PC-9 (cell line): ENCODE measurements at regions not wholly inside any gene's neighbourhood (a gene's known extent, or its start where the extent isn't known, plus 50 kb on each side); places are given as distances from the start of the nearest gene placed in this dataset.

ENCODE experiments used
- BruUV-seq: library from RNA; stranded (reverse); fragments of 400-500 nt; replicated peaks from 2 replicates; lab custom pipeline; 2021; lab: Mats Ljungman, UMichigan
- CTCF ChIA-PET: fragments of 300-600 bp; sonication (Branson Sonifier 250); formaldehyde crosslinking; loops from one replicate; lab custom pipeline; 2022; ENCODE audit warnings: antibody characterized with exemption; lab: Charles Lee
- POLR2A ChIA-PET: fragments of 300-600 bp; sonication (Branson Sonifier 250); formaldehyde crosslinking; loops from one replicate; lab custom pipeline; 2022; ENCODE audit warnings: antibody characterized with exemption; ENCODE audit not compliant: unreplicated experiment; lab: Charles Lee
- DNase-seq, 2 experiments: peaks; one replicate each; pipeline versions ENCODE4 v3.0.0 to v3.0.0-alpha.2; 2015 to 2022; ENCODE audit warnings: mixed read lengths in 1 of 2
- H2AFZ ChIP-seq: fragments of 200-600 bp; sonication (generic); 2 replicates; pipeline ENCODE4 v1.8.1; 2017; ENCODE audit warnings: antibody characterized with exemption
- H3F3A ChIP-seq: fragments of 200-600 bp; sonication (generic); 2 replicates; pipeline ENCODE4 v1.8.1; 2017; ENCODE audit warnings: antibody characterized with exemption, mild to moderate bottlenecking, low read depth; ENCODE audit not compliant: insufficient read depth
- H3K27ac ChIP-seq: fragments of 200-600 bp; sonication (generic); 2 replicates; pipeline ENCODE4 v1.6.1; 2016; ENCODE audit warnings: mixed run types
- H3K27me3 ChIP-seq: fragments of 200-600 bp; sonication (generic); 2 replicates; pipeline ENCODE4 v1.6.1; 2016; ENCODE audit warnings: low read depth, mixed run types; ENCODE audit not compliant: insufficient read depth
- H3K36me3 ChIP-seq: fragments of 200-600 bp; sonication (generic); 2 replicates; pipeline ENCODE4 v1.6.1; 2016; ENCODE audit warnings: low read depth, mixed run types
- H3K4me1 ChIP-seq: fragments of 200-600 bp; sonication (generic); replicated peaks from 2 replicates; pipeline ENCODE4 v1.6.1; 2016; ENCODE audit warnings: mixed run types; ENCODE audit not compliant: insufficient read depth
- H3K4me2 ChIP-seq: fragments of 200-600 bp; sonication (generic); 2 replicates; pipeline ENCODE4 v1.6.1; 2017; ENCODE audit warnings: mixed run types
- H3K4me3 ChIP-seq: fragments of 200-600 bp; sonication (generic); 2 replicates; pipeline ENCODE4 v1.6.1; 2016; ENCODE audit warnings: mixed run types
- H3K79me2 ChIP-seq: fragments of 200-600 bp; sonication (generic); 2 replicates; pipeline ENCODE4 v1.6.1; 2017; ENCODE audit warnings: low read depth, mixed run types
- H3K9me2 ChIP-seq: fragments of 200-600 bp; sonication (generic); 2 replicates; pipeline ENCODE4 v1.8.1; 2017; ENCODE audit warnings: mild to moderate bottlenecking; ENCODE audit not compliant: insufficient read depth
- H3K9me3 ChIP-seq: fragments of 200-600 bp; sonication (generic); 2 replicates; pipeline ENCODE4 v1.8.1; 2016; ENCODE audit warnings: low read depth; ENCODE audit not compliant: insufficient read depth
- H4K20me1 ChIP-seq: fragments of 200-600 bp; sonication (generic); 2 replicates; pipeline ENCODE4 v1.8.1; 2017; ENCODE audit not compliant: insufficient read depth
- EZH2 ChIP-seq: fragments of 200-600 bp; sonication (generic); IDR thresholded peaks from 2 replicates; pipeline ENCODE4 v1.8.0; 2017; ENCODE audit warnings: antibody characterized with exemption, low read depth
- intact Hi-C: fragments of 100-400 bp; cut with micrococcal nuclease; formaldehyde crosslinking; loops from one replicate; pipeline ENCODE4 v1.10.0; 2022; ENCODE audit not compliant: unreplicated experiment
- TF ChIP-seq, protein P1 (sequence below): fragments of 200-600 bp; sonication (generic); conservative IDR thresholded peaks from 2 replicates; pipeline ENCODE4 v1.6.1; 2017; ENCODE audit warnings: mixed run types, antibody characterized with exemption, mild to moderate bottlenecking, moderate library complexity

- H3K36me3 ChIP-seq, result no peaks in the 10 kb centered on the region
- no peaks in the 10 kb centered on the region for H3K9me3 ChIP-seq
- no peak overlapping the region for H2AFZ ChIP-seq
- no peak overlapping the region for H3K4me3 ChIP-seq
- no peak overlapping the region for H3K27ac ChIP-seq
- TF ChIP-seq, protein P1, sequence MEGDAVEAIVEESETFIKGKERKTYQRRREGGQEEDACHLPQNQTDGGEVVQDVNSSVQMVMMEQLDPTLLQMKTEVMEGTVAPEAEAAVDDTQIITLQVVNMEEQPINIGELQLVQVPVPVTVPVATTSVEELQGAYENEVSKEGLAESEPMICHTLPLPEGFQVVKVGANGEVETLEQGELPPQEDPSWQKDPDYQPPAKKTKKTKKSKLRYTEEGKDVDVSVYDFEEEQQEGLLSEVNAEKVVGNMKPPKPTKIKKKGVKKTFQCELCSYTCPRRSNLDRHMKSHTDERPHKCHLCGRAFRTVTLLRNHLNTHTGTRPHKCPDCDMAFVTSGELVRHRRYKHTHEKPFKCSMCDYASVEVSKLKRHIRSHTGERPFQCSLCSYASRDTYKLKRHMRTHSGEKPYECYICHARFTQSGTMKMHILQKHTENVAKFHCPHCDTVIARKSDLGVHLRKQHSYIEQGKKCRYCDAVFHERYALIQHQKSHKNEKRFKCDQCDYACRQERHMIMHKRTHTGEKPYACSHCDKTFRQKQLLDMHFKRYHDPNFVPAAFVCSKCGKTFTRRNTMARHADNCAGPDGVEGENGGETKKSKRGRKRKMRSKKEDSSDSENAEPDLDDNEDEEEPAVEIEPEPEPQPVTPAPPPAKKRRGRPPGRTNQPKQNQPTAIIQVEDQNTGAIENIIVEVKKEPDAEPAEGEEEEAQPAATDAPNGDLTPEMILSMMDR, result no peak
- no peak for TF ChIP-seq EZH2
- POLR2A ChIA-PET, result no interaction called here
- CTCF ChIA-PET, result no interaction called here
- H3F3A ChIP-seq, result no peaks in the 10 kb centered on the region
- intact Hi-C loops, result no loop called here
- no peaks in the 10 kb centered on the region for H3K79me2 ChIP-seq
- H3K27me3 ChIP-seq, result peaks cover 76% of the 10 kb centered on the region
- BruUV-seq, result no TSS peak
- H3K4me2 ChIP-seq, result no peak overlapping the region
- H3K4me1 ChIP-seq, result no peaks in the 10 kb centered on the region
- no peaks in the 10 kb centered on the region; the same call in 1 of the 2 replicates for H4K20me1 ChIP-seq
- H3K9me2 ChIP-seq, result no peaks in the 10 kb centered on the region
- DNase-seq, result no peak
These were observed 95.7 kb downstream of the MYCN start for GRCh38 chr2:16035747-16036745.

GRCh38 chr2:16034975-16035746 is 94.8 kb downstream of the MYCN start:
- peaks cover 79% of the 10 kb centered on the region for H3K27me3 ChIP-seq
- no peaks in the 10 kb centered on the region for H3K4me1 ChIP-seq
- no peaks in the 10 kb centered on the region for H3K9me2 ChIP-seq
- no peak overlapping the region for H3K27ac ChIP-seq
- H3K36me3 ChIP-seq, result no peaks in the 10 kb centered on the region
- H3F3A ChIP-seq, result no peaks in the 10 kb centered on the region
- TF ChIP-seq, protein P1, result no peak
- TF ChIP-seq EZH2, result no peak
- H2AFZ ChIP-seq, result 0 out of 2 replicates have a peak overlapping the region, but pooled peaks have one; percentile 39
- H3K9me3 ChIP-seq, result no peaks in the 10 kb centered on the region
- H3K4me2 ChIP-seq, result no peak overlapping the region
- no peaks in the 10 kb centered on the region for H3K79me2 ChIP-seq
- no peaks in the 10 kb centered on the region; the same call in 1 of the 2 replicates for H4K20me1 ChIP-seq
- no TSS peak for BruUV-seq
- no peak overlapping the region for H3K4me3 ChIP-seq
- no peak for DNase-seq
- intact Hi-C loops, result no loop called here
- CTCF ChIA-PET, result no interaction called here
- POLR2A ChIA-PET, result no interaction called here

DNA sequence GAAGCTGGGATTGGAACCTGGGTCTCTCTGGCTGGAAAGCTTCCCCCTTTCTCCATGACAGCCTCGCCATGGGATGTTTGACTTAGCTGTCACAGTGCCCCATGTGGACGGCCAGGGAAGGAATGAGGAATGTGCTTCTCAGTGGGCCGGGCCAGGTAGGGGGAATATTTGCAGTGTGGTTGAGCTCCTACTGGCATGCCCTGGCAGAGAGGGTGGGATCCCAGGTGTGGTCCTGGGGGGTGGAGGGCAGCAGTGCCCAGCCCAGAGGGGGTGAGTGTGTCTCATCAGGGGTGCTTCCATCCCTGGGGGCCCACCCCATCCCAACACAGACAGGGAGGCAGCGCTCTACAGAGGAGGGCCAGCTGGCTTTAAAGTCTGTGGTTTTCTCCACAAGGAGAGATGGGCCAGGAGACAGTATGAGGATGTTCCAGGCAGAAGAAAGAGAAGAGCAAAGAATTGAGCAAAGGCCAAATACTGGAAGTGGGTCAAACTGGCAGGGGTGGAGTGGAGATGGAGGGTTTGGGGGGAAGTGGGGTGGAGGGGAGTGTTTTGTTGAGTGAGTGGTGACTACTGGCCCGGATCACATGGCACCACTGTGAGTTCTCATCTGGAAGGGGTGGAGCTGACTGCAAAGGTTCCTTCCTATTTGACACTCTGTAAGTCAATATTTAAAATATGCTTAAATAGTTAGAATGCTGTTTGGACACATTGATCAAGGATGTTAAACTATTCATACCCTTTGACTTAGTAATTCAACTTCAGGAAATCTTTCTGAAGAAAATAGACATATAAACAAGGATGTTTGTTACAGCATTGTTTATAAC is 94.0 kb downstream of the MYCN start:
- Histone ChIP-seq H4K20me1 (no peaks in the 10 kb centered on the region; the same call in none of the 2 replicates), H3K79me2 (no peaks in the 10 kb centered on the region), H3K27ac (no peak overlapping the region), H3K4me2 (no peak overlapping the region), H3K4me1 (no peaks in the 10 kb centered on the region), H3F3A (no peaks in the 10 kb centered on the region), H3K9me3 (no peaks in the 10 kb centered on the region), H3K27me3 (peaks cover 74% of the 10 kb centered on the region), H3K4me3 (no peak overlapping the region), H3K9me2 (no peaks in the 10 kb centered on the region), H3K36me3 (no peaks in the 10 kb centered on the region), H2AFZ (no peak overlapping the region)
- DNase-seq, result no peak
- ChIA-PET CTCF (no interaction called here), POLR2A (no interaction called here)
- intact Hi-C loops, result no loop called here
- TF ChIP-seq EZH2, result no peak
- TF ChIP-seq, protein P1, result no peak
- no TSS peak for BruUV-seq
